ENCODE measurements at regions not wholly inside any gene's neighbourhood (a gene's known extent, or its start where the extent isn't known, plus 50 kb on each side); places are given as distances from the start of the nearest gene placed in this dataset.

DNA sequence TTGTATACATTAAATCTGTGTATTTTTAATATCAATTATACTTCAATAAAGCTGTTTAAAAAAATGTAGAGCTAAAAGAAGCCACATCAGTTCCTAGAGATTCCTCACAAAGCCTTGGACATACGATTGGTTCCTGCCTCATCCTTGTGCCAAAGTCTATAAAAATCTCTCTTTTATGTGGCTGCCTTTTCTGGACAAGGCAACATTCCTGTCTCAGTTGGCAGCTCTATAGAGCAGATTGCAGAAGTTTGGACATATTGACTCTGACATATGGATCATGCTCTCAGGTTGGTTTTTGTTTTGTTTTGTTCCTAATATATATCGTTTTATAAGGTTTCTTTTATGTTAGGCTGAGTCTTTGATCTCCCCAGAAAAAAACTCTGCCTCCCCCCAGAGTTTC lies 148.9 kb downstream of the MAFB start:
- DNase-seq = no peak

DNA sequence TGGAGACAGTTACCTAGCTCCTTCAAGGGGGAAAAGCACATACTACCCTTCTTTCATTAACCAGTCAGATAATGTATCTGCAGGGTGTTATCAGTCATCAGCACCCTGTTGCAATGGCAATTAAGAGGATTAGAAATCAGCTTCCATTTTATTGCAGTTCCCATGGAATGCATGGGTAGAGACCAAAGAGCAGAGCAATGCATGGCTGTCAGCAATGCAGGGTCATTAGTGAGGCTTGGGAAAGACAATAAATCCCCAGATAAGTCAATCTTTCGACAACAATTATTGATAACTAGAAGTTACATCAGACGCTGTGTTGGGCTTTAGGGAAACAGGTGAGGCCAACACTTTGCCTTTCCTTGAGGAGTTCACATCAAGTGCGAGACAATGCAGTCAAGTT lies 150.9 kb downstream of the MAFB start:
- no peak for DNase-seq

DNA sequence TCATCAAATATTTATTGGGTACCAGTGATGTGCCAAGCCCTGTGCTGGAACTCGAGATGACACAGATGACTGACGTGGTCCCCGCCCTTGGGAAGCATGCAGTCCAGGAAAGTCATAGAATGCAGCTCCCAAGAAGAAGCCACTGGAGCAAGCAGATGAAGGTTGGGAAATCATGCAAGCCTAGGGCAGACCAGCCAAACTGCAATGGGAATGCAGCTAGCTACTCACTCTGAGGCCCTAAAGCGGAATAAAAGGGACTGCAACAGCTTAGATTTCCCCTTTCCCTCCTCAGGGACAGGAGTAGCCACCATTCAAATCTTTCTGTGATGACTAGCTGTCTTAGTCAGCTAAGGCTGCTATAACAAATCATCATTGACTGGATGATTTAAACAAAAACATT lies 152.2 kb downstream of the MAFB start:
- no peak for DNase-seq

DNA sequence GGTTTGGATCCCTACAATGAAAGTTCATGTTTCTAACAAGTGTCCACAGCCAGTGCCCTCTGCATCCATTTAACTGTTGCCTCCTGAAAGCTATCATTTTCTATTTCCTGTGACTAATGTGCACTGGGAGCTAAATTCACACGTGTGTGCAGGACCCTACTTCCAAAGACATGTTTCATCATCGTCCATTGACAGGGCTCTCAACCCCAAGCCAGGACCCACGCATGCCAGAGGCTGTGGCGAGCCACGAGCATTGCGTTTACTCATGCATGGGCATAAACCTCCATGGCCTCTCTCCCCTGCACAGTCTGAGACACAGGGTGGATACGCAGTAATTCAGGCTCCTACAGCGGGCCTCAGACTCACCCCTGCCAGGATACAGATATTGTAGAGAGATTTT lies 153.2 kb downstream of the MAFB start:
- no peak for DNase-seq

DNA sequence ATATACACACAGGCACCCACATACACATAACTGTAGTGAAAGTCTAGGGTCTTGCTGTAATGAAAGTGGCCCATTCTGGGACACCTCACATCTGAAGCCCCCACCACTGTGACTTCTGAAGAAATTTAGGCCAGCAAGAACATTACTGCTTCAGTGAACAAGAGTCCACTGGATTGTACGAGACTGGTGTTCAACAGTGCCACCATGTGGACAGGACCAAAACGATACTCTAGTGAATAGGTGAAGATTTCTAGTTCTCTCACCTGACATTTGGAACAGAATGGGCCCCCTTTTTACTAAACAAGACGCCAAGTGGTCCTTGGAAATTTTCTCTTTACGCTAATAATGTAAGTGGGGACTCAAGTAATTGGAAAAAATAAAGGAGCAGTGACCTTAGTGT lies 156.9 kb downstream of the MAFB start:
- no peak for DNase-seq

DNA sequence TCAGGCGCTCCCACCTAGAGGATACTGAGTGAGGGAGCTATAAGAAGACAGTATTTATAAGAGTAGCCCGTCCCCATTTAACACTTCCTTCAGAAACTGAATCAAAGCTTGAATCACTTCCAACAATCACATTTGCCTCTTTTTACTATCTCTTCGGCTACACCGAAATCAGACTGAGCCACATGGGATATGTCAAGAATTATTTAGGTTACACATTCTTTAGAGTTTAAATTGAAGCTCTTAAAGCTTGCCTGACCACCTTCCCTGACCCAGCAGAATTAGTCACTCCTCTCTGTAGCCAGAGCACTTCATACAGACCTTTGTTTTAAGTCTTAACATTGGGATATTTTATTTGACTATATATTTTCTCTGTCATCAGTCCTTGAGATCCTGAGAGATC lies 163.7 kb downstream of the MAFB start:
- DNase-seq = no peak

DNA sequence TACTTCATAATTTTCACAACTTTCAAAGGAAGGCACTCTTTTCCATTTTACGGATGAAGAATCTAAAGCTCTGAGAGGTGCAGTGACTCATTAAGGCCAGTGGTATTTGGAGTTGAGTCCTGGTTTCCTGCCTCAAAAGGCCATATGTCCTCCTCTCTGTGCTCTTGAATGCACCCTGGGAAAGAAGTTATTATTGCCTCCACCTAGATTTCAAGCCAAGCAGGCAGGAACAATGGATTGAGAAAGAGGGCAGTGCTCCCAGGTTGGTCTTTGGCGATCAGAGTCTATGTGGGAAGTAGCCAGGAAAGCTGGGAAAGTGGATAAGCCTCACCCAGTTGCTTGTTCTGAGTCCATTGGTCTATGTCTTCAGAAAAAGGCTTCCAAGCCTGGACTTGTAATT lies 165.0 kb downstream of the MAFB start:
- no peak for DNase-seq

DNA sequence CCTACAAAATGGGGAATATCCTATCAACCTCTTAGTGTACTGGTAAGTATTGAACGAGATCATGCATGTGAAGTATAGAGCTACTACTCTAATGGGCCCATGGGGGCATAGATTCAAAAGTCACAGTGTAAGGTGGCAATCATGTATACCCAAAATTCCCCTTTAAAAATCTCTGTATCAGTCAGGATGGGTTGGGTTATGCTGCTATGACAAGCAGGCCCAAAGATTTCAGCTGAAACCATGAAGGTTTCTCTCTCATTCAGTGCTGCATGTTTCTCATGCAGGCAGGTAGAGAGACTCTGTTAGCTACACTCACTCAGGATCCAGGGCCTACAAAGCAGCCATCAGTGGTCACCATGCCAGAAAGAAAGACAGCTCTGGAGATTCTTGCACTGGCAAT lies 166.6 kb downstream of the MAFB start:
- DNase-seq = no peak

DNA sequence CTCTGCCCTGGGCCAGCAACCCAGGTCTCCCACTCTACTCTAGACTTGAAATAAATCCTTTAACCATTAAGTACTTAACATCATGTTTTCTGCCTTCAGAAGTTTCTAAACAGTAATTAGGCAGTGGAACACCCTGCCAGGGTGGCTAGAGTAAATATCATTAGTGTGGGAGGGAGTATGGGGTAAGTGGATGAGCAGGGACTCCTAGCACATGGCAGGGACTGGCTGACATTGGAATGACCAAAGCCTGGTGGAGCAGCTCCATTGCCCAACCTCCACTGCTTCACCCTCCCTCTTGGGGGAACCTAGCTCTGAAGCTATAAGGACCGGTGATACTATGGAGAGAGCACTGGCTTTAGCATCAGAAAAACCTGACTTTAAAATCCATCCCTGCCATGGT lies 167.1 kb downstream of the MAFB start:
- DNase-seq = no peak

DNA sequence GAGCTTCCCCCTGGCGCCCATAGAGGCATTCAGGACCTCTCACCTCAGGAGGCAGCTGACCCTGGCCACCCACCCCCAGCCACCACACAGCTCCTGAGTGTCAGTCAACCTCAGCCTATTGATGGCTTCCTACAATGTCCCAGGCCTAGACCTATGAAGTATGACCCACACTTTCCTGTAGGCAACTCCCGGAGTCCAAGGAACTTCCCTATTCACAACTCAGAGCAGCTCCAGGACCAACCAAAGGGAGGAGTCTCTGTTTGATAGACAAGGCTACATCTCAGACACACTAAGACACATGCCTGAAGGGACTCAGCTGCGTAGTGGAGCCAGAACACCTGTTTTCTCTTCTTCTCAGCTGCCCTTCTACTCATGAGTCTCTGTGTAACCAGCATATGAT lies 169.1 kb downstream of the MAFB start:
- no peak for DNase-seq

DNA sequence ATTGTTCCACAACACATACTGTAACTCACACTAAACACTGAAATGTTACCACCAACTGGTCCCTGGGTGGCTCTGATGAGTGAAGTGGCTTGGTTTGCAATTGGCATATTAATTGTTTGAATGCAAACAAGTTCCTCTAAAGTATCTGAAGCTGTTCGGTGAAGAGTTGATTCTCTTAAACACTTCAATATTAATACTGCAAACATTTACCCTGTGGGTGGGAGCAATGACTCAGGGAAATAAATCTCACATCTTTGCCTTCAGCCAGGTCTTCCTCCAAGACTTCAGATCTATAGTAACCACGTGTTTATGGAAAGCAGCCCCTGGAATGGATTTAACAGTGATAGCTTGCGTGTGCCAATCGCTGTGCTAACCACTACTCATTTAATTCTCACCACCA lies 176.0 kb downstream of the MAFB start:
- DNase-seq = no peak

DNA sequence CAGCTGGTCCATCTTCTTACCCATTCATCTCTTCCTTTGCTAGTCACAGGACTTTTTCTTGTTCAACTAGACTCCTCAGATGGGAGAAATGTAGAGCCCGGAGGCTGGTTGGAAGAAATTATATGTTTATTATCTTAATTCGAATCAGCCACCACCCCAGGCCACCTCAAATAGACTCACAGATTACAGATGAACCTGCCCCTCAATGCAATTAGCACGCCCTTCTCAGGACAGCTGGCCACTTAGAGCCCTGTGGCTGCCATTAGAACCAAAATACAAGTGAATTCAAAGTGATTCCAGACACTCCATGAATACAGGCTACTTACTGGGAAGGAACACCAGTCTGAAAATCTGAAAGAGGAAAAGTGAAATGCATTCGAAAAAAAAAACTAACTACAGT lies 176.4 kb downstream of the MAFB start:
- DNase-seq = no peak

DNA sequence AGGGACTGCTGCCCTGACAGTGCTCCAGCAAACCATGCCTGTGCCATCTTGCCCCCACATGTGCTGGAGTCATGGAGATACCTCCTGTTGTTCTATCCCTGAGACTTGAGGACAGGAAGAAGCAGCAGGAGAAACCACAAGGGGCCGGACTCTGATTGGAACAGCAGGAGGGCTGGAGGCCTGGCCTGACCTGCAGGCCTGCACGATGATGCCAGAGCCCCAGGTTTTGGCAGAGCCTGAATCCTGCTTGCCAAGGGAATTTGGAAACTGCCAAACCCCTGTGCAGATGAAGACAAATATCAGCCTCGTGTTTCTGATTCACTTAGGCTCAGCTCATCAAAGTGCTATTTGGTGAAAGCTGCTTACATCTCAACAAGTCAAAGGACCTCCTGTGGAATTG lies 177.6 kb downstream of the MAFB start:
- DNase-seq = no peak

DNA sequence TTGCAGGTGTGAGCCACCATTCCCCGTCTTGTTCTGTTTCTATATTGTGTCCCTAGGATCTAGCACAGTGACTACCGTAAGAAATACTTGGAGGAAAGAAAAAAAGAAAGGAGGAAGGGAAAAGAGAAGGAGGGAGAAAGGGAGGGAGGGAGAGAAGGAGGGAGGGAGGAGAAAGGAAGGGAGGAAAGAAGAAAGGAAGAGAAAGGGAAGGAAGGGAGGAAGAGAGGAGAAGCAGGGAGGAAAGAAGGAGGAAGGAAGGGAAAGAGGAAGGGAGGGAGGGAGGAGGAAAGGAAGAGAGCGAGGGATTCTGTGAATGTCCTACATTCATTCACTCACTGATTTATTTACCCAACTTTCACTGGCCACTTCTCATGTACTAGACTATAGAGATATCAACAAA lies 178.4 kb downstream of the MAFB start:
- DNase-seq = no peak

DNA sequence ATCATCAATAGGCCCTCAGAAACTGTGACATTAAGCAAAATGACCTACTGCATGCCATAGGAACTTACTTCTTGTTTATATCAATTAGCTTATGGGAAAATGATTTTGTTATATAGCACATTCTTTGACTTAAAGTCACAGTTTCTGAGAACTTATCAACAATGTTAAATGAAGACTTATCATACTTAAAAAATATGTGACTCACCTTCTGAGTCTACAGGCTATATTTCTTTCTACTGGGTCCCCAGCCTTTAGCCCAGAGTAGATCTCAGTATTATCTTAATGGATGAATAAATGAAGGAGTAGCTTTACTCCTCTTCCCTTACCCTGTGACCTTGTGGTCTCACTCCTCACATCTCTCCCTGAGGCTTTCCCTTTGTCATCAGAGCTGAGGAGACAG lies 180.2 kb downstream of the MAFB start:
- DNase-seq = no peak

DNA sequence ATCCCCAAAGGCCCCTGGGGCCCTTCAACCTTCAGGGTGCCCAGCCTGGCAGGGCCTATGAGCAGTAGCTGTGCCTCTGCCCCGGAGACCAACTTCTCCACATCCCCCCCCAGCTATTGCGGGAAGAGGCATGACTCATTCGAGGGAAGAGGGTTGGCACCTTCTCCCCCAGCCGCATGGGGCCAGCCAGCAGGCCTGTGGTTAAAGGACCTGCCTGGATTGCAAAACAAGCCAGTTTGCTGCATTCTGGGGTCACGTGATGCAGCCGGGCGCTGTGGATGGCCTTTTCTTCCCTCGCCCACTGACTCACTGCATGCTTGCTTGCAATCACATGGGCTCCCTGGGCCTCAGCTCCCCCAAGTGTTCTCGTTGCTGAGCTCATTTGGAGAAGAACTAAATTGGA lies 182.5 kb downstream of the MAFB start:
- peak in 1 of 2 donors; percentile 12 for DNase-seq

DNA sequence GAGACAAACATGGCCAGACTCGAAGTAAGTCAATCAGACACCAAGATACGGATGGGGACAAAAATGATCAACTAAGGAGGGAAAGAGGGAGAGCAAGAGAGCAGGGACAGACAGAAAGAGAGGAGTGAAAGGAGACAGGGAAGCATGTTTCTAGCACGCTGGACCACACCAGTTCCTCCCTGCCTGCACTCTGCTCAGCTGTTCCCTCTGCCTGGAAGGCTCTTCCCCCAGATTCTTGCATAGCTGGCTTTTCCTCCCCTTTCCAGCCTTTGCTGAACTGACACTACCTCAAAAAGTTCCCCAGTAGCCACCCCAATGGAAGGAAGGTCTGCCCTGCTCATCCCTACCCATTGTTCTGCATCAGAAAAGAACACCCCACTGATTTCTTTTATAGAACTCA lies 185.9 kb downstream of the MAFB start:
- DNase-seq = no peak

DNA sequence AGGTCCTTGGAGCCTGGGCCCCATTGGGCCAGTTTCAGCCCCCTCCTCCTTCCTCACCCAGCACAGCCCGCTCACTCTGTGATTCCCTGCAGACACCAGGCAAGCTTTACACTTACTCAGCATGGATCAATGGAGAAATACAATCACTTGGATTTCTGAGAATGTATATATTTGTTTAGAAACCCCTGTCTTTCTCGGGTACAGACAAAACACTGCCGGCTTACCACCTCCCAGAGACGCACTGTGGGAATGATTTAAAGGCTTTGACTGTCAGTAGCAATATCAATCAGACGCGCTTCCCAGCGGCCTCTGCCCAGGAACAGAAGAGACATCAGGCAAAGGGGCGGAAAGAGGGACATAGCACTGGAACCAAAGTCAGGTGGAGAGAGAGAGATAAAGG lies 186.5 kb downstream of the MAFB start:
- DNase-seq = no peak

DNA sequence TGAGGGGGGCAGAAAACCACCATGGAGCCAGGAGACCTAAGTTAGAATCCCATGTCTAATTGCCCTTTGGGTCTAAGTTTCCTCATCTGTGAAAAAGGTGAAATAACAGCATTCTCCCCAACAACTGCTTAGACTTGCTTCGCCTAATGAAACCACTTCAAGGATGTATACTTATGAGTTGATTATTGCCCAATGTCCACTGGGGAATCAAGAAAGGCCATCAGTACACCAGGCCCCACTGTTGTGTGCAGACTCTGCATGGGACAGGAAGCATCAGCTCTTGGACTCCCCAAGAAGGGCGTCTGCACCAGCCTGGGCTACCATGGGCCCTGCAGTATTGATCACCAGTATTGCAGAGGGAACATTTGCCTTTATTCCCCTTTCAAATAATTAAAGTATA lies 189.6 kb downstream of the MAFB start:
- DNase-seq = no peak

DNA sequence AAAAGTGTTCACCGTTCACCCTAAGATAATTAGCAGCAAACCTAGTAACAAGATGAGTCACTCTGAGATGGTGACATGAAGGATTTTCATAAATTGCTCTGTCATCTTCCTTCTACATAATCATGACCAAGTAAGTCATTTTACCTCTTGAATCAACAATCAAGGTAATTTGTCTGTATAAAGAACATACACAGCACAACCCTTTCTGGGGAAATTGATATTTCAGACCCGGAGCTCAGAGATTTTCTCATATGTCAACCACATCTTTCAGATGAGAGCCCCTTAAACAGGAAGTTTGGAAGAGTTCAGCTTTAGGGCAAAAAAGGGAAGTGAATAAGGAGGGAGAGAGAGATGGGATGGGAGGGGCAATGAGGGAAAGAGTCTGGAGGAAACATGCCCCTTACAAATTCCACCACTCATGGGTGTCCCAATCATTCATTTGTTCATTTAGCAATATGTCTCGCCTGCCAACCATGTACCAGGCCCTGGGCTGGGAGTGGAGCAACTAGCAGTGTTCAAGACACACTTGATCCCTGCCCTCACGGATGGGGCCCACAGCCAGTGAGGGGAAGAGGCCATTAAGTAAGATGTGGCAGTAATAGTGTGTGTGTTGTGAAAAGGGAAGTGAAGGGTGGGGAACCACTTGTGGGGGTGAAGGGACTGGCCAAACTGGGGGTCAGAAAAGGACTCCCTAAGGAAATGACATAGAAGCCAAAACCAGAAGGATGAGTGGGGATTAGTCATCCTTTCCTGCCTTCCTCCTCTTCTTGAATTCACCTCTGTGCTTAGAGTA lies 190.9 kb downstream of the MAFB start:
- DNase-seq = no peak

DNA sequence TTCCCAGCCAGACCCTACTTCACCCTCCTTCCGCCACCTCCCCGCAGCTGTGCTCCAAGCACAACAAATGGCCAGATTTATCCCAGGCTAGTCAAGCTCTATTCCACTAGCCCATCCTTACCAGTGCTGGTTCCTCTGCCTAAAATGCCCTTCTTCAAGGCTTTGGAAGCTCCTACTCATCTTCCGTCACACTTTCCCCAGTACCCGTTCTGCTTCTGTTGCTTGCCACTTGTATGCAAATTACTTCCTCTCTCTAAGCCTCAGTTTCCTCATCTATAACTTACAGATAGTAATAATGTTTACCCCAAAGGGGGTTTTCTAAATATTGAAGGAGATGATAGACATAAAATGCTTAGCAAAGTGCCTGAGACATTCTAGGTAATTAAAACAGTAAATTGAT lies 193.1 kb downstream of the MAFB start:
- no peak for DNase-seq

DNA sequence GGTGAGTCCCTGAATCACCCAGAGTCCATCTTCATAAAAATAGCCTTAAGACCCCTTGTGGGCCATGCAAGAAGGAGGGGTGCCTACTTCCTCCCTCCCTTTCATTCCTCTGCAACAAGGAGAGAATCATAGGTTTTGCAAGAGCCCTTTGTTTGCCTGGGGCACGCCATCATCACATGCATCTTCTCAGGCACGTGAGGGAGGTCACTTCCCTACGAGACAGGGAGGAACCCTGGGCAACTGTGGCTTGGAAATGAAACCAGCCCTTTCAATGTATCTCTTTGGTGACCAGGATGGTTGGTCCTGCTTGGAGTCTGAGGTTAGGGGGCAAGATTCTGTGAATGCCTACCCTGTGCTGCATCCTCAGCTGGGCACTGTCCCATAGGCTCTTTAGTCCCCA lies 194.8 kb downstream of the MAFB start:
- DNase-seq = no peak

DNA sequence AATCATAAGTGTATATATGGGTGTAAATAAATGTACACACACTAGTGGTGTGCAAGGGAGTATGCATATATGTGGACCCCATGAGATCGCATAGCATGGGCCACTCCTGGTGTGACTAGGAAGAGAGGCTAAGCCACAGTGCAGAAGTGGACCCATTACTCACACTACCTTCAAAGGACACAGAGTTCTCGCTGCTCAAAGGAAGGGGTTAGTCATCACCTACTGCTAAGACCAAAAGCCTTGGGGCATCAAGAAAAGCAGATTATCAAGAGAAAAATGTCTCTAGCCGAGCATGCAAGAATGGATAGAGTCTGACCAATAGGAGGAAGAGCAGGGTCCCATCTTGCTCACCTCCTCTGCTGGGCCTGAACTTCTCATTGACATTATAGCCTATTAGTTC lies 195.5 kb downstream of the MAFB start:
- no peak for DNase-seq

DNA sequence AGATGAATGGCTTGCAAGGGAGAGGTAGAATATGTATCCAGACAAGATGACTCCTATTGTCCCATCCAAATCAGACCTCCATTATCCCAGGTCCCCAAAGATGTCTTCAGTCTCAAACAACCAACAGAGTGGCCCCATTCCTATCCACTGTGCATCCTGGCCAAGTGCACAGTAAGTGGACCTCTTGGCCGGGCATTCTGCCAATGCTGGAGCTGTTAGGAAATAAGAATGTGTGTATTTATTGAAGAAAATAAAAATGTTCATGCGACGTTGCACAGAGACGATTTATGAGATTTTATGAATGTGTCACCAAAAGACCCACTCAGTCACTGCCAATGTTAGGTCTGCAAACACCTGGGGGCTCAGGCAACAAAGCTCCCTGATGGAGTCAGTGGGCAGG lies 196.0 kb downstream of the MAFB start:
- DNase-seq = peak; percentile 64 to 74
